Mucosa of stomach (tissue), 1 donor: ENCODE measurements at regions not wholly inside any gene's neighbourhood (a gene's known extent, or its start where the extent isn't known, plus 50 kb on each side); places are given as distances from the start of the nearest gene placed in this dataset.

Source experiments
- H3K27me3 ChIP-seq: one replicate; pipeline ENCODE4 v1.7.0; 2013; ENCODE audit warnings: mild to moderate bottlenecking, low read length; ENCODE audit not compliant: control insufficient read depth, insufficient read depth
- H3K36me3 ChIP-seq: one replicate; pipeline ENCODE4 v1.7.0; 2013; ENCODE audit warnings: low read length; ENCODE audit not compliant: control insufficient read depth, insufficient read depth
- H3K4me1 ChIP-seq: one replicate; pipeline ENCODE4 v1.7.0; 2013; ENCODE audit warnings: mild to moderate bottlenecking, low read length; ENCODE audit not compliant: control insufficient read depth, insufficient read depth
- H3K4me3 ChIP-seq: one replicate; pipeline ENCODE4 v1.7.0; 2013; ENCODE audit warnings: low read length
- H3K9ac ChIP-seq: one replicate; pipeline ENCODE4 v1.7.0; 2013; ENCODE audit warnings: mild to moderate bottlenecking, low read length, moderate library complexity
- H3K9me3 ChIP-seq: one replicate; pipeline ENCODE4 v1.7.0; 2013; ENCODE audit warnings: mild to moderate bottlenecking, low read length, moderate library complexity; ENCODE audit not compliant: control insufficient read depth
- donor health status: Pancreatic carcinoma.

DNA sequence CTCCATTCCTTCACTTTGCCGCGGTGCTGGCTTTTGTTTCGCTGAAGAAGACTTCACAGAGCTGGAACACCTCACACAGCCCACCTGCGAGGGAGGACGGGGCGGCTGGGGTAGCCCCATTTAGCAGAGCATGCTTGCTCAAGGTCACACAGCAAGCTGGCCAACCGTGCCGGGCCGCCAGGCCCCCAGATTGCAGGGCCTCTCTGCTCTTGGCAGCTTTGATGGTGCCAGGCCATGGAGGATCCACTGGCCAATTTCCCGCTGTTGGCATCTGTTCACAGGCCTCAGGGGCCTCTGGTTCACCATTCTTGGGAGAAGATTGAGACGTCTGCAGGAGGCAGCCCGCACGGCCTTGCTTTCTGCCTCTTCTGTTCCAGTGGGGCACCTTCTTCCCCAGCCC, 77.9 kb upstream of the LINGO1 start:
- no peaks in the 10 kb centered on the region for H3K9me3 ChIP-seq
- no peaks in the 10 kb centered on the region for H3K36me3 ChIP-seq
- no peak overlapping the region for H3K4me3 ChIP-seq
- H3K27me3 ChIP-seq: peaks cover 8% of the 10 kb centered on the region
- H3K4me1 ChIP-seq: no peaks in the 10 kb centered on the region
- no peak overlapping the region for H3K9ac ChIP-seq

DNA sequence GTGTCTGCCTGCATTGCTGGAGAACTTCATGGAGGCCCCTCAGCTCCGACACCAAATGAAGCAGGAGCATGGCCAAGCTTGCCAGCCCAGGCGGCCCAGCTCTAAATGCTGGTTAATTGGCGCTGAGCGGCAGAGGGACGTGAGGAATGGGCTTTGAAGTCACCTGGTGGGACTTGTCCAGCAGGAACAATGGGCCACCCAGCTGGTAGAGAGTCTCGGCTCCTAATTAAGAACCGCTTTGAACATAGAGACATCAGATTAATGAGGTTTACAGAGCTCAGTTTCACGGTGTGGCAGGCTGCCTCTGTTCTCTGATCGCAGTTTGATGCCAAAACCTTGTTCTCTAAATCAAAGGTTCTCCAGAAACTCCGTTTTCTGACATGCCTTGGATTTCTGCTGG, 77.5 kb upstream of the LINGO1 start:
- peaks cover 8% of the 10 kb centered on the region for H3K27me3 ChIP-seq
- no peak overlapping the region for H3K4me3 ChIP-seq
- H3K4me1 ChIP-seq: no peaks in the 10 kb centered on the region
- H3K36me3 ChIP-seq: no peaks in the 10 kb centered on the region
- no peak overlapping the region for H3K9ac ChIP-seq
- no peaks in the 10 kb centered on the region for H3K9me3 ChIP-seq

- Histone ChIP-seq H3K36me3 (no peaks in the 10 kb centered on the region), H3K4me1 (no peaks in the 10 kb centered on the region), H3K27me3 (peaks cover 4% of the 10 kb centered on the region), H3K9ac (no peak overlapping the region), H3K9me3 (no peaks in the 10 kb centered on the region), H3K4me3 (no peak overlapping the region)
These were observed 76.6 kb upstream of the LINGO1 start for GRCh38 chr15:77709135-77709886.

DNA sequence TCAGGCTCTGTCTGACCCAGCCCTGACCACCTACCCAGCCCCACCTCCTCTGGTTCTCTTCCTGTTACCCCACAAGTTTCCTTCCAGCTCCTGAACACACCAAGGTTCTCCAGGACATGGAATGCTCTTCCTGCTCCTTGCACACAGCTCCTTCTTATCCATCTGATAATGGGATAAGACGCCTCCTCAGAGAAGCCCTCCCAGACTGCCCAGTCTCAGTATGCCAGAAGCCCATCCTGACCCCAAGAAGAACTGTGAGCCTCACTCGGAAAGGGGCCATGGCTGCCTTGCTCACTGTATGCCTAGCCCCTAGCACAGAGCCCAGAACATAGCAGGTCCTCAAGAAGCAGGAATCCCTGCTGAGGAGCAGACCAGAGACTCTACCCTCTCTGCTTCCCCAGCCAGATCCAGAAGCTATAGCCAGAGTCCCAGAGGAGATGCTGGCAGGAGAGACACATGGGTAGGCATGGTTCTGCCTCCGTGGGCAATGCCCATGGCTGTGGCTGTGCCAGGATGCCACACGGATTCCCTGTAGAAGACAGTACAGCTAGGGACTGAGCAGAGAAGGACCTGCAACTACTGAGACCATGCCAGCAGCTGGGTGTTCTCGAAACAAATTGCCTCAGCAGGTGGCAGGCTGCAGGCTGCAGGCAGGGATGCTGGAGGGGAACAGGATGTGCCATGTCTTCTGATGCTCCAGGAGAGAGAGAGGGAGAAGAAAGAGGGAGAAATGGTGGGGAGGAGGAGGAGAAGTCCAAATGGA, 74.0 kb upstream of the LINGO1 start:
- Histone ChIP-seq H3K9ac (no peak overlapping the region), H3K9me3 (no peaks in the 10 kb centered on the region), H3K4me3 (no peak overlapping the region), H3K27me3 (peaks cover 4% of the 10 kb centered on the region), H3K36me3 (no peaks in the 10 kb centered on the region), H3K4me1 (no peaks in the 10 kb centered on the region)

GRCh38 chr15:77702211-77702957, 69.7 kb upstream of the LINGO1 start:
- Histone ChIP-seq H3K9me3 (no peaks in the 10 kb centered on the region), H3K27me3 (peaks cover 16% of the 10 kb centered on the region), H3K9ac (no peak overlapping the region), H3K36me3 (no peaks in the 10 kb centered on the region), H3K4me1 (no peaks in the 10 kb centered on the region), H3K4me3 (no peak overlapping the region)

DNA sequence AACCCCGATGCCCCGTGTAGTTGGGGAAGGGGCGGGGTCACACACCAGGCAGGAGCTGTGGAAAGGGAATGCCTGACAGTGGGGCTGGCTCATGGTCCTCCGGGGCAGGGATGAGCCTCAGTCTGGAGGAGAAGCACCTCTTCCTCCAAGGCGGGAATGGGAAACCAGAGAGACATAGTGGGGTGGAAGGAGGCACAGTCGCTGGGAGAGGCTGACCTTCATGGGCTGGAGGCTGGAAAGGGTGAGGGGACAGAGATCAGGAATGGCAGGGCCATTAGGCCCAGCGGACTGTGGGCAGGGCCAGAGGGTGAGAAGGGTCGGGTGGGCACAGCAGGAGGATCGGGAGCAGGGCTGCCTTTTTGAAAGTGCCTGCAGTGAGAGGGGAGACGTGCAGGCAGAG, 65.8 kb upstream of the LINGO1 start:
- Histone ChIP-seq H3K4me3 (no peak overlapping the region), H3K9ac (no peak overlapping the region), H3K9me3 (no peaks in the 10 kb centered on the region), H3K36me3 (no peaks in the 10 kb centered on the region), H3K4me1 (no peaks in the 10 kb centered on the region), H3K27me3 (peaks cover 46% of the 10 kb centered on the region)

DNA sequence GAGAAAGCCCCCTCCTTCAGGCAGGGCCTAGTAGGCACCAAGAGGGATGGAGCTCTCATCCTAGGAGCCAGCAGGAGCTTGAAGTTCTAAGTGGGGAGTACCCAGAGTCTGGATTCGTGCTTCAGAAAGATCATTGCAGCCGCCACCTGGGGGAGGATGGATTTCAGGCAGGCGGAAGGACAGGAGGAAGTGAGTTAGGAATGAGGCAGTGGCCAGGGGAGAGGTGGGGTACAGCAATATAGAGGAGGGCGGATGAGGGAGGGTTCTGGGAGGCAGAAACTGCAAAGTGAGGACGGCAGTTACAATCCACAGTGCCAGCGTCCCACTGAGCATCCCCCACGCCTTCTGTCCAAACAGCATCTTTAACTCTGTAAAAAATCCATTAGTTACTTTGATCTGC, 65.2 kb upstream of the LINGO1 start:
- no peak overlapping the region for H3K9ac ChIP-seq
- peaks cover 46% of the 10 kb centered on the region for H3K27me3 ChIP-seq
- no peak overlapping the region for H3K4me3 ChIP-seq
- no peaks in the 10 kb centered on the region for H3K36me3 ChIP-seq
- H3K4me1 ChIP-seq: no peaks in the 10 kb centered on the region
- H3K9me3 ChIP-seq: no peaks in the 10 kb centered on the region

DNA sequence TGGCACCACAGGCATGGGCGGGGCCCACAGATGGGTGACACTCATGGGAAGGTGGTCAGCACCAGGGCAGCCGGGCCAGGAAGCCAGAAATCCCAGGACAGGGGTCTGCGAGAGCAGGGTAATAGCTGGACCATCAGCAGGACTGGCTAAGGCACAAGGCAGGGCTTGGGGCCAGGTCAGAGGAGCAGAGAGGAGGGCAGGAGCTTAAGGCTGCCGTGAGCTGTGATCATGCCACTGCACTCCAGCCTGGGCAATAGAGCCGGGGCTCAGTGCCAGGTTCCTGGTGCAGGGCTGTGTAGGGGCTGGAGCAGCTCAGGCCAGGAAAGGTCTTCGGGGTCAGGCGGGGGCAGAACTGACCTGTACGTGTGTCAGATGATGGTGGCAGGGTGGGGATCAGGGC, 64.2 kb upstream of the LINGO1 start:
- H3K27me3 ChIP-seq: peaks cover 47% of the 10 kb centered on the region
- H3K9ac ChIP-seq: no peak overlapping the region
- no peaks in the 10 kb centered on the region for H3K4me1 ChIP-seq
- no peak overlapping the region for H3K4me3 ChIP-seq
- H3K9me3 ChIP-seq: no peaks in the 10 kb centered on the region
- H3K36me3 ChIP-seq: no peaks in the 10 kb centered on the region

DNA sequence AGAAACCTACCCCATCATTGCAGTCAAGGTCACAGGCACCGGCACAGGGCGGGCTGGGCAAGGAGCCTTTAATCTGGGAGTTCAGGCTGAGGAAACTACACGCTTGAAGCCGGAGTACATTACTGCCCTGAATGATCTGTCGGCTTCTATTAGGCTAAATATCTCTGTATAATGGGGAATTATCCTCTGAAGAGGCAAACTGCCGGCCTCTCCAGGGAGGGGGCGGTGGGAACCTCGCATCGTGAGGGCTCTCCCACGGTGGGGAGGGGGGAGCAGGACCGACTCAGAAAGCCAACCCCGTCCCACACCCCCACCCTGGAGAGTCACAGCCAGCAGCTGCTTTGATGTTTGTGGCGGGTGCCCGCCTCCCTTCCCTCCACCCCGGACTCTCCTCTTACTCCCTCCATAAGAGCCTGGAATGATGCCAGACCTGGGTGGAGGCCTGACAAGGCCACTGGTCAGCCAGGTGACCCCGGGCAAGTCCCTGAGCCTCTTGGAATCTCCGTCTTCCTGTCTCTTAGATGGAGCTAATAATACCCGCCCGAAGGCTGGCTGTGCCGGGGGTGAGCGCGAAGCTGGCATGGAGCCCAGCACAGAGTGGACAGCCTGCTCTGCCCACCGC, 63.4 kb upstream of the LINGO1 start:
- H3K4me3 ChIP-seq: no peak overlapping the region
- H3K27me3 ChIP-seq: peaks cover 50% of the 10 kb centered on the region
- no peaks in the 10 kb centered on the region for H3K36me3 ChIP-seq
- H3K9ac ChIP-seq: no peak overlapping the region
- H3K9me3 ChIP-seq: no peaks in the 10 kb centered on the region
- no peaks in the 10 kb centered on the region for H3K4me1 ChIP-seq

DNA sequence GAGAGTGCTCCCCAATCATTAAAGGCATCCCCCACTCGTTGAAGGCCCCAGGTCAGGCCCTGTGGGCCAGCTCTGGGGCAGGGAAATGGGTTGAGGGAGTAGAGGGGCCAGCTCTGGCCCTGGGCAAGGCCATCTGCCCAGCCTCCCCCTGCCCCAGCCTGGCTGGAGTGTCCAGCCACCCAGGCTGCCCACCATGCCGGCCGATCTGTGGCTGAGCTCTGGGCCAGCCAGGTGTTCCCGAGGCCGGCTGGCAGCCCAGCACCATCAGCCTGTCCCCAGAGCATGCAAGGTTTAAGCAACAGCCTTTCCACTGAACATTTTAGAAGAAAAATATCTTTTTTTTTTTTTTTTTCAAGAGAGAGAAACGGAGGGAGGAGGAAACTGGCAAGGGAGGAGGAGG, 62.8 kb upstream of the LINGO1 start:
- no peak overlapping the region for H3K4me3 ChIP-seq
- no peaks in the 10 kb centered on the region for H3K4me1 ChIP-seq
- no peak overlapping the region for H3K9ac ChIP-seq
- H3K36me3 ChIP-seq: no peaks in the 10 kb centered on the region
- peaks cover 50% of the 10 kb centered on the region for H3K27me3 ChIP-seq
- H3K9me3 ChIP-seq: no peaks in the 10 kb centered on the region

GRCh38 chr15:77693576-77693975, 60.9 kb upstream of the LINGO1 start:
- Histone ChIP-seq H3K36me3 (no peaks in the 10 kb centered on the region), H3K4me1 (no peaks in the 10 kb centered on the region), H3K27me3 (peaks cover 44% of the 10 kb centered on the region), H3K9me3 (no peaks in the 10 kb centered on the region), H3K4me3 (no peak overlapping the region), H3K9ac (no peak overlapping the region)

DNA sequence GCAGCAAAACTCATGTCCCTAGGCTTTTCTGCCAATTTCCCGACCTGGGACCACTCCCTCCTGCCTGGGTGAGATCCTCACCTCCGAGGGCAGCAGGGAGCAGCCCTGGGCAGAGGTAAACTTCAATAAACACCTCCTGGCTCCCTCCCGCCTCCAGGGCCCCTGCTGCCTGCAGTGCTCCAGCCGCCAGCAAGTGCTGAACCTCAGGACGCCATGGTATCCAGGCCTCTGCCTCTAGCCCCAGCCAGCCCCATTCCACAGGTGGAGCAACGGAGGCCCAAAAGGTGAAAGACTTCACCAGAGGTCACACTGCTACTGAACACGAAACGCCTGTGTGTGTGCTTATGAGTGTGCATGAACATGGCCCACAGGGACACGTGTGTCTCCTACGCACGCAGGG, 59.9 kb upstream of the LINGO1 start:
- Histone ChIP-seq H3K4me1 (no peaks in the 10 kb centered on the region), H3K9me3 (no peaks in the 10 kb centered on the region), H3K36me3 (no peaks in the 10 kb centered on the region), H3K9ac (no peak overlapping the region), H3K4me3 (no peak overlapping the region), H3K27me3 (peaks cover 37% of the 10 kb centered on the region)
